ENCODE measurements at regions not wholly inside any gene's neighbourhood (a gene's known extent, or its start where the extent isn't known, plus 50 kb on each side); places are given as distances from the start of the nearest gene placed in this dataset.

DNA sequence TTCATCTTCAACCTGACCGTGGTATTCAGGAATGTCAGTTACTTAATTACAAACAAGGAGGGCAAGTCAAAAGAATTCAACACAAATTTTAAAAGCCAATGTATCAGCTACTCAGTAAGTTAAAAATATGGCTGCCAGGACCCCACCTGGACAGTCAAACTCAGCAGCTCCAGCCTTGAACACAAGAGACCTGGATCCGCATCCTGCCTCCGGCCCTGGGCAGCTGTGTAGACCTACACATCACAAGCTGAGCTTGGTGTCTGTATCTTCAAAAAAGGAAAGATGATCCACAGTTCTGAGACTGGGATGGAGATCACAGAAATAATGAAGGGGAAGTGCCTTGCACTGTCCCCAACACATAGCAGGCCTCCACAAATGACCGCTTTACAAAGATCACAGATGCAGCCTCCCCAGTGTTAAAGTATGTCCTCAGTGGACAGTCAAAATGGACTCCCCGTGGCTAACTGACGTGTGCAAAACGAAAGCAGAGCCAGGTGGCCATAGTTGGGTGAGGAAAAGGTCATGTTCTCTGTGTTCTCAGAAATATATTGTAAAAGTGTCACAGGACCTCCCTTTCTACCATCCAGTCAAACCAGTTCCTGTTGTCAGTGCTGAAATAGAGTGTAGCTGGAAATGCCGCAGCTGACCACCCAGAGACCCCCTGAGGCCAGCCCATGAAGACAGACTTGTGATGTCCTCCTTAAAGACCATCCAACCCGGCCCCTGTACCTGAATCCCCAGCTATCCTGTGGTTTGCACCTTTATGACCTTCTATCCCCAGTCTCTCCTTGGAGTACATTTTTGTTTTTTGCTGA, 168.5 kb upstream of the NSMCE3 start:
- peak overlapping the region; percentile 83 for H3K27ac ChIP-seq
- TF ChIP-seq, protein P1, sequence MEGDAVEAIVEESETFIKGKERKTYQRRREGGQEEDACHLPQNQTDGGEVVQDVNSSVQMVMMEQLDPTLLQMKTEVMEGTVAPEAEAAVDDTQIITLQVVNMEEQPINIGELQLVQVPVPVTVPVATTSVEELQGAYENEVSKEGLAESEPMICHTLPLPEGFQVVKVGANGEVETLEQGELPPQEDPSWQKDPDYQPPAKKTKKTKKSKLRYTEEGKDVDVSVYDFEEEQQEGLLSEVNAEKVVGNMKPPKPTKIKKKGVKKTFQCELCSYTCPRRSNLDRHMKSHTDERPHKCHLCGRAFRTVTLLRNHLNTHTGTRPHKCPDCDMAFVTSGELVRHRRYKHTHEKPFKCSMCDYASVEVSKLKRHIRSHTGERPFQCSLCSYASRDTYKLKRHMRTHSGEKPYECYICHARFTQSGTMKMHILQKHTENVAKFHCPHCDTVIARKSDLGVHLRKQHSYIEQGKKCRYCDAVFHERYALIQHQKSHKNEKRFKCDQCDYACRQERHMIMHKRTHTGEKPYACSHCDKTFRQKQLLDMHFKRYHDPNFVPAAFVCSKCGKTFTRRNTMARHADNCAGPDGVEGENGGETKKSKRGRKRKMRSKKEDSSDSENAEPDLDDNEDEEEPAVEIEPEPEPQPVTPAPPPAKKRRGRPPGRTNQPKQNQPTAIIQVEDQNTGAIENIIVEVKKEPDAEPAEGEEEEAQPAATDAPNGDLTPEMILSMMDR (conservative IDR thresholded peaks at IDR 0.05), result no peak
- TF ChIP-seq ZFX (IDR thresholded peaks at IDR 0.05), result no peak

DNA sequence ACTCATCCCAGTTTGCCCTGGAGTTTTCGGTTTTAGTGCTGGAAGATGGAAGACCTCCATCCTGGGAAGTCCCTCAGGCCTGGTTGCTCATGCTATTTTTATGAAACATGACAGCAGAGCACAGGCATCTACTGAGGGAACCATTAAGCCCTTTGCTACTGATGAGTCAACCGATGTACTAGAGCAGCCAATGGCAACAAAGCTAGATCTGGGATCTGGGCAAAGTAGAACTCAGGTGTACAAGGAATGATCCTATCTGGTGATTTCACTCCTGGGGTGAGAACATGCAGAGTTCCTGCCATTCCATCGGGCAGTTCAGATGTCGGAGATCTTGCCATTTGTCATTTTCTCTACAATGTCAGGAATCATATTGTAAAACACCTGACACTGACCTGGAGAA, 166.2 kb upstream of the NSMCE3 start:
- TF ChIP-seq, protein P1 (conservative IDR thresholded peaks at IDR 0.05), result no peak
- TF ChIP-seq ZFX (IDR thresholded peaks at IDR 0.05), result no peak
- no peak overlapping the region for H3K27ac ChIP-seq

DNA sequence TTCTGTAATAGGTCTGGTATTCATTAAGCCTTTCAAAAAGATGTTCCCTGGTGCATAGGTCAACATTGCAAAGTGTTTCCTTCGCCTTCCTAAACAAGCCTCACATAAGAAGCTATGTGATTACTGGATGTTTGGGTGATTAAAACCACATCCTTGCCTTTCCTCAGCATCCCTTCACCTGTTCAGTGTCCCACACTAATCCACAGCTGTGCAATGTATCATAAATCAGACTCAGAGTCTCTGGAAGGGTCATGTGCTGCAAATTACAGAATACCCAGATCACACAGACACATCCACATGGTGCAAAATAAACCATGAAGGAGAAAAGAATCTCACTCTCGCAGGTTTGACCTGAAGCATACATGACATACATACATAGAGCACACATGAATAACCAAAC, 164.7 kb upstream of the NSMCE3 start:
- no peak overlapping the region for H3K27ac ChIP-seq
- no peak for TF ChIP-seq ZFX (IDR thresholded peaks at IDR 0.05)
- TF ChIP-seq, protein P1 (conservative IDR thresholded peaks at IDR 0.05), result no peak

DNA sequence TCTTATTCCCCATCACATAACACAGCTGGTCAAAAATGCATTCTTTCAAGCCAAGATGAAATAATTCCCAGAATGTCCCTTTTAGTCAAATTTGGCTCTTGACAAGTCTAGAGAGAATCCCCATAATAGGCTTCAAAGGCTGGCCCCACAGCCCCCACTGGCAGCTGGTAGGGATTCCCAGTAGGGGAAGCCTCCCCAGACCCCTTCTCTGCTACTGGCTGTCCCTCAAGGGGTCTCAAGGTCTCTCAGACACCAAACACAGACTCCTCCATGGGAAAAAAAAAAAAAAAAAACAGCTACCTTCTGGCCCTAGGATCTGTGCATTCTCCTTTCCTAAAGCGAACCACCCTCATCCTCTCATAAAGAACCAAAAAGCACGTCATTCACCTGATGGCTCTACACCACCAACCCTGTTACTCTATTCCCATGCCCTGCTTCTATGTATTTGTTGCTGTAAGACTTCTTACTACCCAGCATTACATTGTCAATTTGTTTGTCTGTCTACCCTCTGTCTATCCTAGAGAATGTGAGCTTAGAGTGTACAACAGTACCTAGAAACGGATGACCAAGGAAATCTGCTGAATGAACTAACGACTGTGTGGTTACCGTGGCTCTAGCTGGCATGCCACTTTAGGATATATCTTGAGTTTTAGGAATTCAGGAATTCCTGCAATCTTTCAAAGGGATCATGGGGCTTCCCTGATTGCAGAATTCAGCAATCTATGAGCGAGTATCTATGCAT, 164.1 kb upstream of the NSMCE3 start:
- no peak for TF ChIP-seq ZFX (IDR thresholded peaks at IDR 0.05)
- TF ChIP-seq, protein P1 (conservative IDR thresholded peaks at IDR 0.05), result no peak
- no peak overlapping the region for H3K27ac ChIP-seq

DNA sequence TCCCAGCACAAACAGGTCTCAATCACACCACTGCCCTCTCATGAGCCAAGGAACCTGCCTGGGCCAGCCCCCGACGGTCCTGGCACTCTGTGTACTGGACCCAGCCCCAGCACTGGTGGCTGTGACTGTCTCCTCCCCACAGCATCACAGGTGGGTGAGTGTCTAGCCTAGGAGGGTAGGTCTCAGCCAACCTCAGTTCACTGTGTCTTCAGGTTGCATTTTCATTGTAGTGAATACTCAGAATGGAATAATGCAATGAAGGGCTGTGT, 163.4 kb upstream of the NSMCE3 start:
- no peak overlapping the region for H3K27ac ChIP-seq
- TF ChIP-seq, protein P1 (conservative IDR thresholded peaks at IDR 0.05), result no peak
- no peak for TF ChIP-seq ZFX (IDR thresholded peaks at IDR 0.05)

DNA sequence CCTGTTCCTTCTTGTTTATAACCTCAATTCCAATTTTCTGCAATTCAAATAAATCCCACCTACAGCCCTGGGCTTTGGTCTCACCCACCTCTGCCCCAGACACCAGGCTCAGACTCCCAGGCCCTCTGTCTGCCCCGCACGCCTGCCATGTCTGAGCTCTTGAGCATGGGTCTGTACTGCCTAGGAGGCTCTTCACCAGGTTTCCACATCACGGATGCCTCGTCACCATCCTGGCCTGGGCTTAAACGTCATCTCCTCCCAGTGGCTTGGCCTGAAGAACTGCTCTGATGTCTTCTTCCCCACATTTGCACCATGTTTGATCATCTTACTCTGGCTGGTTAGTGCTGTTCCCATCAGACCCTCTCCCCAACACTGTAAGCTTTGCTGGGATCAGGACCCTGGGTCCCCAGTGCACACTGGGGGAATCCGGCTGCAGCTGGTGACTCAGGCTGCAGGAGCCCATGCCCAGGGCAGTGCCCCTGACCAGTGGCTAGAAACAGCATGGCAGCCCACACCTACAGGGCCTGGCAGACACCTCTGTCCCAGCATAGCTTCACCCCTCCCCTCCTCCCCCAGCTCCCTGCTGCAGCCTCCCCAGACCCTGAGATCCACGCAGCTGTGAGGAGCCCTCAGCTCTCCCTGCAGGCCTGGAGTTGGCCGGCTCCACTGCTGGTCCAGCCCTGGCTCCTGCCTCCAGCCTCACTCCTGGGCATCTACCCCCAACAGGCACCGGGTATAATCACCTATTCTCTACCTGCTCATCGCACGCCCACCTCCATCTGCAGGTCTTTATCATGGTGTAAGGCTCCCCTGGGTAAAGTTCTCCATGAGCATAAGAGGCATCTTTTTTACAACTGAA, 162.8 kb upstream of the NSMCE3 start:
- no peak for TF ChIP-seq ZFX (IDR thresholded peaks at IDR 0.05)
- TF ChIP-seq, protein P1 (conservative IDR thresholded peaks at IDR 0.05), result no peak
- H3K27ac ChIP-seq, result no peak overlapping the region

All from C4-2B (cell line).